HG03460 (cell line): ENCODE measurements at regions not wholly inside any gene's neighbourhood (a gene's known extent, or its start where the extent isn't known, plus 50 kb on each side); places are given as distances from the start of the nearest gene placed in this dataset.
"Not testable (repeated sequence)": the region's sequence is repeated elsewhere in the genome, so short reads cannot be mapped to it uniquely, and the experiment has no call there.

ENCODE experiments used
- ATAC-seq: cut with Tn5 transposase; IDR thresholded peaks from one replicate; pipeline ENCODE4 v1.9.1; 2021; ENCODE audit not compliant: unreplicated experiment

DNA sequence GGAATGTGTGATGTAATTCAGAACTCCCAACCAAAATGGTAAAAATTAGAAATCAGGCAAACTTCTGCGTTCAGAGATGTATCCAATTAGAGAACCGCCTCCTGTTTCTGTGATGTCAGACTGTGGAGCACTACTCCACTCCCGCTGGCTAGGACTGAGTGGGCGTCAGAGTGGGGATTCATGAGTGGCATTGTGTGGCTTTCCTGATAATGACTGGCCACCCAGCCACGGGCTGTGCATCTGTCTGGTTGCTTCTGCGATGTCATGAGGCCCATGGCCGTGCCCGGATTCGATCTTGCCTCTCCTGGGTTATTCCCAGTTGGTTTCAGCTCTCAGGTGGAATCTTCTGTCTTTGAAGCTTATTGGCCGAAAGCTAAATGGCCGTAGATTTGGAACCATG is 87.1 kb upstream of the KCNA1 start:
- no peak for ATAC-seq

DNA sequence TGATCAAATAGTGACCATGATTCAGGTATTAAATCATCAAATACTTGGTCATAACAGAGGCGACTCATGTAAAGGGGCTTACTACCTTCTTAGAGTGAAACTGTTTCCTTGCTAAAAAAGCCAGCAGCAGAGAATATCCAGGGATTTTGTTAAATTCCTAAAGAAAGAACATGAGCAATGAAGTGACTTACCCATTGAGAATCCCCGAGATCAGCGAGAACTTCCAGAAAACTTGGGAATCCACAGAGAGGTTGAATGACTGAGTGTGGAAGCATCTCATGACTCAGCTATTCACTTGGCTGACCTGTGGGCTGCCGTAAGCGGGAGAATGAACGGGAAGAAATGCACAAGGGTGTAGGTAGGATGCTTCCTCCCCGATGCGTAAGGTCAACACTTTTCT is 85.3 kb upstream of the KCNA1 start:
- ATAC-seq, result no peak

DNA sequence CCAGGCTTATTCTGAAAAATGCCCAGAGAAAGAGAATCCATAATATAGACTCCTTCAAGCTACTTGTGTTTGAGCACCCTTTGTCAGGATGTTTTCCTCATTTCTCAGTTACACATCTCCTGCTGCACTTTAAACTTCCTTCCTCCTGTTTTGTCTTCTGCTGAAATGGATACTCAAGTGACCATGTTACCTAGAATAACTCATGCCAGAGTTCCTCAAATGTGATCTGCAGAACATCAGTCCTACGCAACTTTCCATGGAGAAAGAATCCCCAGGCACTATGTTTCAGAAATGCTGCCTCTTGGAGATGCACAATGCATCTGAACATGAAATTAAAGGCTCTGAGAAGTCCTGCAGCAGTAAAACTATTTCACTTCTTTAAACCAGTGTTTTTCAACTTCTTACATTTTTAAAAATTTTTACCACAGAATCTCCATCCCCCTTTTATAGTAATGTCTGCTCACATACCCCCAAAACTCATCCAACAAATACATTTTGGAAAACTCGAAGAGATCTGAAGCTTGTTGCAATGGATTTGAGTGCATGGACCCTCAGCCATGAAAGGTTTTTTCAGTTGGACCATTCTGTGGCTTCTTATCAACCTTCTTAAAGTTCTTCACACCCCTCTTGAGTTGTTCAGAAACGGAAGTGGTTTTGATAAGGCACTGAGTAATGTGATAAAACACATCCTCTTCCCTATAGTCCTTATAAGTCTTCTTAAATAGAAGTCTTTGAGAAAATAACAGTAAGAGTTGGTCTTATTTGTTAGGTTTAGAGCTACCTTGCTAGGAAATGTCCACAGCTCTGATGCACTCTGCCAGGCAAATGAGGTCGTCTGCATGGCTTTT is 84.5 kb upstream of the KCNA1 start:
- no peak for ATAC-seq

DNA sequence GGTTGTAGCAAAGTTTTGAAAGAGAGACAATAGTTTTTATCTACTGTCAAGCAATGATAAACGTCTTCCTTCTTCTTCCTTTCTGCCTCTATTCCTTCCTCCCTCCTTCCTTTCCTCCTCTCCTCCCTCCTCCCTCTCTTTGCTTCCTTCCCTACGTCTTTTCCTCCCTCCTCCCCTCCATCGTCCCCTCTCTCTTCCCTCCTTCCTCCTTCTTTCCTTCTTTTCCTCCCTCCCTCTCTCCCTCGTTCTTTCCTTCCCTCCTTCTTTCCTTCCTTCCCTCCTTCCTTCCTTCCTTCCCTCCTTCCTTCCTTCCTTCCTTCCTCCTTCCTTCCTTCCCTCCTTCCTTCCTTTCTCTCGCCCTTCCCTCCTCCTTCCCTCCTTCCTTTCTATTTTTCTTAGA is 82.8 kb upstream of the KCNA1 start:
- ATAC-seq, result no peak

DNA sequence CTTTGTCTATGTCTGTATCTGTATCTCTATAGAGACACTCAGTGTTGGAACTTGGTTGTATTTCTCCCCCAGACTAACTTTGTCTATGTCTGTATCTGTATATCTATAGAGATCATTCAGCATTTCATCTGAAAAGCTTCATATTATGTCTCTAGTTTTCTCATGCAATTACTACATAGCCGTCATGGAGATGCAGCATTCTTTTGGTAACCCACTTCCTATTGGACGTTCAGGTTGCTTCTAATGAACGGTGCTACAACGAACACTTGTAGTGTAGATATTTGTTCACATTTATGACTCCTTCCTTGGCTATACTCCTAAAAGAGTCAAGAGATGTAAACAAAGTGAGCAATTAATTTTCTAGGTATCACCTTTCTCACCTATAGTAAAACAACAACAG is 81.5 kb upstream of the KCNA1 start:
- ATAC-seq, result no peak

DNA sequence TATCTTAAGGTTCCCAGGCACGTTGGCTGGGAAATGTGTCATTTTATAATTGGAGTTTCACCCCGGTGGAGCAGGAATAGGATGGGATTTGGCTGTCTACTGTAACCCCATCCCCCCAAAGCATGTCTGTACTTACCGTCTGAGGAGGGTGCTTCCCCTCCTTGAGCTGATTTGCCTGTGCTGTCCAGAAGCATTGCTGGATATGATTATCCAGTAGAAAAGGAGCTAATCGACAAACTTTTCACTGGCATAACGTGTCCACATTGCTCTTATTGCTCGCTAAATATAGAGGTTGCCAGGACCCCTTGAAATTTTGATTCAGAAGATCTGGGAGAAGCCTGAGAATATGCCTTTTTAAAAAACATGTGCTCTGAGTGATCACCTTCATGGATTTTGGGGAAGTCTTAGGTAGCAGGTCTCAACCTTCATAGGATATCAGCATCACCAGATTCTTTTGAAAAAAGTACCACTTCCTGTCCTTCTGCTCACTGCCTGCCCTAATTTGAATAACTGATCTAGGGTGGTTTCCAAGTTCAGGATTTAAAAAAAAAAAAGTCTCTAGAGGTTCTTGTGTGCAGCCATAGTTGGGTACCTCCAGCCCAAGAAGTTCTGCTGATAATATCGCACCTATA is 80.4 kb upstream of the KCNA1 start:
- ATAC-seq, result peak; percentile 75

DNA sequence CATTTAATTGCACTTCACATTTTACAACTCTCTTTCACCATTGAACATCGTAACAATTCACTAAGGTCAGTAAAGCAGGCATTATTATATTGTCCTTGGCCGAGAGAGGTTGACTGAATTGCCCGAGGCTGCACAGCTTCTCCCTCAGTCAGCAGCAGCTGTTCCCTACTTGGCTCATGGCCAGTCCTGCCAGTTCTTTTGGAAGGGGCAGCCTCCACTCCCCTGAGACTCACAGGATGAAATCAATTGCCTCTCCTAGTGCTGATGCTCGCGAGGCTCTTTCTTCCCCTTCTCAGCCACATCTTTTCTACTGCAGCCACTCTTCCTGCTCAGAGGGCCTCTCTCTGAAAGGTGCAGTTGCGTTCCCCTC is 79.9 kb upstream of the KCNA1 start:
- peak; percentile 20 for ATAC-seq

DNA sequence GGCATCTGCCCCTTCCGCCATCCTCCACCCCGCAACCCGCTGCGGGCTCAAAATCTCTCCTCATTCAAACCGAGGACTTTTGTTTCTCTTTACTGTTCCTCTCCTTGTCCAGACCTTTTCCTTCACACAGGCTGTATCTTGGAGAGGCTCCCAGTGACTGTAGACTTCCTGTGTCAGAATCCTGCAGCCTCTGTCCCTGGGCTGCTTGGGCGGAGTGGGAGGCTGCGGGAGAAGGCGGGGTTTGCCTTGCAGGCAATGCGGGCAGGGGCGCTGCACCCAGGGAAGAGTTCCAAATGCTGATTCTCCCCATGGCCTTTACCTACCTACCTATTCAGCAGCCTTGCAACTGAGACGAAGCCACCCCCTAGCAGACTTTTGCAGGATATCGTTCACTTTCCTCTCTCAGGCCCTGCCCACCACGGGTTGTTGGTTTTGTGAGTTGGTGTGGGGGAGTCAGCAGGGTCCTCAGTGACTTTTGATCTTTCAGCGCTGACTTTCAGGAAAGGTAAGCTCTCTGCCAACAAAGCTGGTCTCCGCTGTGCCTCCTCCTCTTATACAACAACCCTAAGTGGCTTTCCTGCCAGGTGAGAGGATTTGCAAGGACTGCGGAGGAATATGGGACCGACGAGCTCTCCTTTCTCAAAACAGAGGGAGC is 79.0 kb upstream of the KCNA1 start:
- no peak for ATAC-seq

DNA sequence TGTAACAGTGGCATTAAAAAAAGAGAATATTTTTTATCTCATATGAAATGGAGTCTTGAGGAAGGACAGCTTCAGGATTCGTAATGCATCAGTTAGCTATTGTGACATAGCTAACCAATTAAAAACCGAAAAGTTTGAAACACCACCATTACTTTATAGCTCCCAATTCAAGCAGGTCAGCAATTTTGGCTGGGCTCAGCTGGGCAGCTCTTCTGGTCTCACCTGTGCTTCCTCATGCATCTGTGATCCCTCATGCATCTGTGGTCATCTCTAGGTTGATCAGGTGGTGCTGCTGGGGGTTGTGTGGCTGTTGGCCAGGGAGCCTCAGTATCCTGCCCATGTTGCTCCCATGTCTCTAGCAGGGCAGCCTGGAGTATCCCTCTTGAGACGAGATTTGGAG is 76.7 kb upstream of the KCNA1 start:
- ATAC-seq, result no peak

DNA sequence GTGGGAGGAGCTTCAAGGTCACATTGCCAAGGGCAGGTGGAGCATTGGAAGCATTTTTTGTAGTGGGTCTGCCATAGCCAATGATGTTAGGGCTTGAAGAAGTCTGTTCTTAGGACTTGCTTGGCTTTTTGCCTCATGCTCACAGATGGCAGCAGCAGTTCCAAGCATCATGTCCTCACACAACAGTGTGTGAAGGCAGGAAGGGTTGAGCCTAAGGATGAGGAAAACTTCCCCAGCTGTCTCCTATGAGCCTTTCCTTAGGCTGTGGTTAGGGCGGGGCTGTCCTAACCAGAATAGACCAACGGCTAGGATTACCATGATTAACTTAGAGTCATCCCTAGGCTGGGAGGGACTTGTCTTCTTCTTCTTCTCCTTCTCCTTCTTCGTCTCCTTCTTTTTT is 76.2 kb upstream of the KCNA1 start:
- ATAC-seq, result no peak

DNA sequence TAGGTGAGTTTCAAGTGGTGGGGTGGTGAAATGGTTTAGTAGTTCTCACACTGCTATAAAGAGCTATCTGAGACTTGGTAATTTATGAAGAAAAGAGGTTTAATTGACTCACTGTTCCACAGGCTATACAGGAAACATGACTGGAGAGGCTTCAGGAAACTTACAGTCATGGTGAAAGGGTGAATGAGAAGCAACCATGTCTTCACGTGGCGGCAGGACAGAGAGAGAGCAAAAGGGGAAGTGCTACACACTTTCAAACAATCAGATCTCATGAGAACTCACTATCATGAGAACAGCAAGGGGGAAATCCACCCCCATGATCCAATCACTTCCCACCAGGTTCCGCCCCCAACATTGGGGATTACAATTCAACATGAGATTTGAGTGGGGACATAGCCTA is 67.3 kb upstream of the KCNA1 start:
- not testable (repeated sequence) for ATAC-seq

DNA sequence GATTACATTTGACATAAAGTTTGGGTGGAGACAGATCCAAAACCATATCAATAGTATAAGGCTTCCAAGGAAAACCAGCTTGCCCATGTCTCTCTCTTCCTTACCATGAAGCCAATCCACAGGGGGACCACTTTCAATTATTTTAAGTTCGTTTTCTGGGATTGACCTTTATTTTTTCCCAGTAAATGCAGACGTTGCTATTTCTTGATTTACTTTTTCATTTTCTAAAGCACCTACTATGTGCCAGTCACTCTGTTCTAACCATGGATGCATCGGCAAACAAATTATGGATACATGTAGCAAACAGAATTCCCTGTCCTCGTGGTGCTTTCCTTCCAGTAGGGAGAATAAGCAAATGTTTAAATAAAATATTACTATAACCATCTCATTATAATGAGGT is 65.8 kb upstream of the KCNA1 start:
- ATAC-seq, result no peak

DNA sequence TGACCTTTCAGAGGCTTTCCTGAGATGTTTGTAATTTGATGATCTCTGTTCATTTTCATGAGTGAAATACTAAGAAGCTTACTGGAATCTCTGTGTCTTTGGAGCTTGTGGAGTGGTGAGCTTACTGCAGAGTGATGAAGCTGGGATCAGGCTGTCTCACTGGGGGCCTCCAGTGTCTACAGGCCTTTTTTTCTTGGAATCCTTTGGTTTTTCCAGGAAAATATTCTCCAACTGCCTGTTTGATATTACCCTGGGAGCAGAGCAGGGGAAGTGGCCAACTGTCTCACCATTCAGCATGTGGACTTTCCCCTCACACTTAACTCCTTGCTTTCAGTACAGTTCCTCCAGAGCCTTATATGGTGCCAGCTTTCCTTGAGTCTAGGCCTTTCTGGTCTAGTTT is 62.0 kb upstream of the KCNA1 start:
- ATAC-seq, result no peak

DNA sequence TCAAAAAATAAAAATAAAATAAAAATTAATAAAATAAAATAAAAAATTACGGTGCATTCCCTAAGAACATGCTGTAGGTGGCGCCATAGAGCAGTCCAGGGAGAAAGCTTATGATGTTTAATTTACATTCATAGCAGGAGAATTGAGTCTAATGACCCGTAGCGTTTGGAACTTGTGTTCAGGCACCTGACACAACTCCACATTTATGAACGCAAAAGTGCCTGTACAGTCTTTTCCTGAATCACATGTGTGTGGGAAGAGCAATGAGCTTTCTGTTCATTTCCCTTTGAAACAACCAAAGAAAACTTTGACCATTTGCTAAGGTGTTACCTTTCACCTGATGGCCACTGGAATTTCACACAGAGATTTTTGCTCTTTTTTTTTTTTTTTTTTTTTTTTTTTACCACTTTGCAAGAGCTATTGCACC is 60.6 kb upstream of the KCNA1 start:
- no peak for ATAC-seq

DNA sequence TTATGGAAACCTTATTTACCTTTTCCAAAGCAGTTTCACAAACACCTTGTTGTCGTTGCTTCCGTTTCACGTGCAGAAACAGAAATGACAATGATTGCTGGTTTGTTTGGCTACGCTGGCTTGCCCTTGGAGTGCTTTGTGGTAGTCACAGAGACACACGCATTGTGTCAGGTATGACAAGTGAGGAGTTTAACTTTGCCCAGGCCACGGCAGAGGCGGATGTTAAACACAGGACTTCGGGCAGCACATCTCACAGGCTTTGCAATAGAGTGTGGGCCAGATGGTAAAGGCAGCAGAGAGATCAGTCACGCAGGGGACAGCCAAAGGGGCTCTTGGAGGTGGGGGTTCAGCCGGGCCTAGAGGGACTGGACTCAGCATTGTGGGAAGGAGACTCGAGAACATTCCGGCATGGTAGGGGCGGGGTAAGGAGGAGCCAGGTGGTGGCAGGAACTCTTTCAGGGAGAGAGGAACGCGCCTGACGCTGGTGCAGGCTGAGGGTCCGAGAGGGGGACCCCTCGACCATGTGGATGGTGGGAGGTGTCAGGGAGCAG is 59.8 kb upstream of the KCNA1 start:
- ATAC-seq, result no peak

DNA sequence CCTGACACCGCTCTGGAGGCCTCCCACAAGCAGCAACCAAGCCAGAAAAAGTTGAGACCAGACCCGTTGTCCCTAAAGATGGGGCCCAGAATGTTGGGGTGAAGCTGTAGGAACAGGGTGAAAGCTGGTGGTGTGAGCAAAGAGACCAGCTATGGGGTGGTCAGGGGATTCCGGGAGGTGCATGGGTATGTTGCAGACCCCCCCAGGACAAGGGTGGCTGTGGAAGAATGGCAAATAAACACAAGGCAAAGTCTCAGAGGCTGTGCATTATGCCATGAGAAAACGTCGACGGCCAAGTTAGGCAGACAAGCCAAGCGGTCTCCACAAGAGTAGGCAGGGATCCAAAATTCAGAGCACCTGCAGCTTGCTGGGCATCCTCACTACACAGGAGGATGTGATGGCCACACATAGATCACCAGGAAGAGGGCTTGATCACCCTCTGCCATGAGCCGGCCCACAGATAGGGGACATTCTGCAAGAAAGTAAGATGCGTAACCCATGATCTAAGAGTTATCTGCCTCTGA is 58.8 kb upstream of the KCNA1 start:
- no peak for ATAC-seq

DNA sequence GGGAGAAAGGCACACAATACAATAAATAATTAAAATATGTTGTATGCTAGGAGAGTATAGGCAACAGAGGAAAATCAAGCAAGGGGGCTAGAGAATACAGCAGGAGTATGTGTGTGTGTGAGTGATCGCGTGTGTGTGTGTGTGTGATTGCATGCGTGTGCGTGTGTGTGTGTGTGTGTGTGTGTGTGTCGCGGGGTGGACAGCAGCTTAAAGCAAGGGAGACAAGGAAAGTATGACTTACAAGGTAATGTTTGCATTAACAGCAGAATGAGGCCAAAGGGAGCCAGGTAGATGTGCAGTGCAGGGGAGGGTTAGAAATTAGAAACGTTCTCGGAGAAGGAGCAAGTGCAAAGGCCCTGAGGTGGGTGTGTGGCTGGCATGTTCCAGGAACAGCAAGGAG is 57.4 kb upstream of the KCNA1 start:
- ATAC-seq, result no peak

DNA sequence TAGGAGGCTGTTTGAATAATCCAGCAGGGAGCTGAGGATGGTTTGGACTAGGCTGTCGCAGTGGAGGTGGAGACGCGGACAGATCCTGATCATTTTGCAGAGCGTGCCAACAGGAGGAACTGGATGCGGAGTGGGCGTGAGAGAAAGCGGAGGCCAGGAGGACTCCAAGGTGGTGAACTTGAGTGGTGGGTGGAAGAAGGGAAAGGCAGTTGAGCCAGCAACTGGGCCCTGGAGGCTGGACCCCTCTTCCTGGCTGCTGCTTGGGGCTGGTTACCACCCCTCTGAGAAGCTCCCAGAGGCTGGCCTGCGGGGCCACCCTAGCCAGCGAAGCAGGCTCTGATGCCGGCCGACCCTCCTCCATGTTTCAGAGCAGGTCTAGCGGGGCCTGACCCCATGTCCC is 56.8 kb upstream of the KCNA1 start:
- no peak for ATAC-seq

DNA sequence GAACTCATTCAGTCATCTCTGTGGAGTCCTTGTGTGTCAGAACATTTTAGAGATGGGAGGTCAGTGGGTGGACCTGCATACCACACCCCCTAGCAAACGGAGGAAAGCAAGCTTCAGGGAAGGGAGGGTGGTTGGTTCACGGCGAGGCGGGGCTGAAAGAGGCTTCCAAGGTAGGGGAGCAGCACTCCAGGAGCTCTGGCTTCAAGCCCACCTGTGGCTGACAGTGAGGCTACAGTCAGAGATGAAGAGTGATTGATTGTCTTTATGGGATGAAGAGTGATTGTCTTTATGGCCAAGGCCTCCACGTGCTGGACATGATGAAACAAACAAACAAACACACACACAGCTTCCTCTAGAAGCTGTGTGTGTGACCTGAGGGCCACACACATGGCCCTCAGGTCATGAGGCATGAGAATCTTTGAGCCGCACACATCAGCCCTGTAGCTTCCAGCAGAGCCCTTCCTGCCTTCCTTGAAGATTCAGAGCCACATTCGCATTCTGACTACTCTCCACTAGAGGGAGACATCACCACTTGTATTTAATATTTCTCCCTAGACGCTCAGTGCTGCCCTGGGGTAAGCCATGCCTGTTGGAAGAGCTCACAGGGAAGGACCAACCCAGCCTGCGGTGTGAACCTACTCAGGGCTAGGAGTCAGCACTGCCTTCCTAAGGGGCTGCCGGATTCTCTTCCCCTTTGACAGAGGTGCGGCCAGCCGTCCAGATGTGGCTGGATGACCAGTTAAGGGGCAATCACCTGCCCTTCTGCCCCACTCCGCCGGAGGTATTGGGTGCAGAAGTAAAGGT is 54.4 kb upstream of the KCNA1 start:
- ATAC-seq, result no peak

DNA sequence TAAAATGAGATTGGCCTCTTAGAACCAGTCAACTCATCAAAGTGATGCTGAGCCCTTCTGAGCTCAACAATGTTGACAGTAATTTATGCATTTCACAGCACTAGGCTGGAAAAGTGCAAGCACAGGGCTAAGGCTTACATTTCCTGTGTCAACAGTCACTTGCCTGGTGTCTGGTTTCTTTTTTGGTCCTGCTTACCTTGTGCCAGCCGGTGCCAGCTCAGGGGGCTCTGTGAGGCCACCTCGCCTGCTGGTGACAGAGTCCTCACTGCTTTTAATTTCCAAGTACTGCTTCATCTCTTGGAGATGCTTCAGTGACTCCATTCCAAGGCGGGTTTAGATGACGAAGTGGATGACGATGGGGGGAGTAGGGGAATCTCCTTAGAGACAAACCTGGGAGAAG is 53.1 kb upstream of the KCNA1 start:
- no peak for ATAC-seq
